ENCODE measurements at regions not wholly inside any gene's neighbourhood (a gene's known extent, or its start where the extent isn't known, plus 50 kb on each side); places are given as distances from the start of the nearest gene placed in this dataset.

- TF ChIP-seq CTCF (optimal IDR thresholded peaks at IDR 0.05 in 1 of 3, IDR thresholded peaks at IDR 0.05 in 1 of 3, conservative IDR thresholded peaks at IDR 0.05 in 1 of 3; ENCODE audit: extremely low read depth in 1 of 3, insufficient read depth in 2 of 3, low read length in 3 of 3): no peak
- TF ChIP-seq EZH2 (IDR thresholded peaks at IDR 0.05; ENCODE audit: low read length): no peak
Observed at GRCh38 chr20:57844626-57845596, 135.1 kb upstream of the PMEPA1 start.
